GM12891 (cell line): ENCODE measurements at regions not wholly inside any gene's neighbourhood (a gene's known extent, or its start where the extent isn't known, plus 50 kb on each side); places are given as distances from the start of the nearest gene placed in this dataset.

ENCODE experiments used
- POLR2A ChIP-seq: IDR thresholded peaks from 2 replicates; pipeline ENCODE4 v1.6.1; 2011; ENCODE audit warnings: low read depth, low read length, control low read depth
- POU2F2 ChIP-seq: IDR thresholded peaks from 2 replicates; pipeline ENCODE4 v1.6.1; 2011; ENCODE audit warnings: low read depth, mild to moderate bottlenecking, control low read depth, low read length, moderate library complexity

DNA sequence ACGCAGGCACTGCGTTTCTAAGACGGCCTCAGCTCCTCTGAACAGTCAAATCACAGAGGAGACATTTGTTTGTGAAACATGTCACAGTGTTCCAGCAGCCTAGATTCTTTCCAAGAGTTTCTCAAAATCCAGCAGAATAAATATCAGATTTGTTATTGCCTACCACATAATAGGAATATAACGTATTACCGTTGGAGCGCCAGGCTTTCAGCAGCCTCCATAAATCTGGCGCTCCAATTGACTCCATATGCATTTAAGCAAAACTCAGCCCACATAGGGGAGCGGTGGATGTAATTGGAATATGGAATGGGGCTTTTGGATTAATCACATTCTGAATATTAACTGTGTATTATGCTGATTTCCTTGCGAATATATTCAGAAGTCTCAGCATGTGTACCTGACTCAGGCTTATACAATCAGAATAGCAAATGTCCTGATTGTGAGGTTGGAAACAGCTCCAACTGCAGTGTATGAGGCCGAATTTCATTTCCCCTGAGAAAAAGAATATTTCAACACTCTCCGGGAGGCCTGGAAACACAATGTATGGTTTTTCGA, 174.0 kb downstream of the ASCL4 start:
- no peak for TF ChIP-seq POLR2A
- TF ChIP-seq POU2F2: no peak
